Osteocyte (in vitro differentiated cells): ENCODE measurements at regions not wholly inside any gene's neighbourhood (a gene's known extent, or its start where the extent isn't known, plus 50 kb on each side); places are given as distances from the start of the nearest gene placed in this dataset.

Experiments
- DNase-seq: peaks from one replicate; pipeline ENCODE4 v3.0.0; 2021; ENCODE audit warnings: mixed read lengths; ENCODE audit not compliant: unreplicated experiment; ENCODE audit errors: extremely low spot score
- H3K27ac Mint-ChIP-seq: one replicate; pipeline ENCODE4 v1.8.0; 2021; ENCODE audit warnings: mild to moderate bottlenecking, mixed read lengths; ENCODE audit not compliant: unreplicated experiment
- H3K27me3 Mint-ChIP-seq: one replicate; pipeline ENCODE4 v1.8.0; 2021; ENCODE audit warnings: mixed read lengths; ENCODE audit not compliant: unreplicated experiment
- H3K36me3 Mint-ChIP-seq: one replicate; pipeline ENCODE4 v1.8.0; 2021; ENCODE audit warnings: mixed read lengths; ENCODE audit not compliant: unreplicated experiment
- H3K4me1 Mint-ChIP-seq: one replicate; pipeline ENCODE4 v1.8.0; 2021; ENCODE audit warnings: mixed read lengths; ENCODE audit not compliant: unreplicated experiment
- H3K4me3 Mint-ChIP-seq: one replicate; pipeline ENCODE4 v1.8.0; 2021; ENCODE audit warnings: mild to moderate bottlenecking, moderate library complexity, mixed read lengths; ENCODE audit not compliant: unreplicated experiment
- H3K9me3 Mint-ChIP-seq: one replicate; pipeline ENCODE4 v1.8.0; 2021; ENCODE audit warnings: mixed read lengths; ENCODE audit not compliant: unreplicated experiment
- TF ChIP-seq, protein P1 (sequence below): fragments of 200-600 bp; sonication (generic); IDR thresholded peaks from 2 replicates; pipeline ENCODE4 v1.5.0; 2021; ENCODE audit warnings: antibody characterized with exemption, mild to moderate bottlenecking, moderate library complexity

DNA sequence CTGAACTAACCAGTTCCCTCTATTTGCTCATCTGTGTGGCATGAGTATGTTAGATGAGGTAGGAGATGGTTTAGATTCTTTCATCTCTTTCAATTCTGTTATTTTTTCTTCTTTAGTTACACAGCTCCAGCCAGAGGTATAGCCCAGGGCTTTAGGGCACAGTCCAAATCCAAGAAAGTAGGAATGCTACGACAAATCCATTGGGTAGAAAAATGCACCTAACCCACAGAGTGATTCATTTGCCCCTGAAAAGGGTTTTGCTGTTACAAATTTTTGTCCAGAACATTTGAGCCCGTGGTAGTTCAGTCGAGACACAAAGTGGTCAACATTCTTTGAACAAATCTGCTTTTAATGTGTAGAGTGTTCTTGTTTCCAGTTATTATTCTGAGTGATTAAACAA is 250.7 kb downstream of the HS3ST3A1 start:
- Mint-ChIP-seq H3K4me1 (peaks cover 19% of the 10 kb centered on the region), H3K27ac (no peak overlapping the region), H3K36me3 (peaks cover 4% of the 10 kb centered on the region), H3K4me3 (no peak overlapping the region), H3K27me3 (no peaks in the 10 kb centered on the region), H3K9me3 (peaks cover 7% of the 10 kb centered on the region)
- no peak for DNase-seq
- TF ChIP-seq, protein P1, sequence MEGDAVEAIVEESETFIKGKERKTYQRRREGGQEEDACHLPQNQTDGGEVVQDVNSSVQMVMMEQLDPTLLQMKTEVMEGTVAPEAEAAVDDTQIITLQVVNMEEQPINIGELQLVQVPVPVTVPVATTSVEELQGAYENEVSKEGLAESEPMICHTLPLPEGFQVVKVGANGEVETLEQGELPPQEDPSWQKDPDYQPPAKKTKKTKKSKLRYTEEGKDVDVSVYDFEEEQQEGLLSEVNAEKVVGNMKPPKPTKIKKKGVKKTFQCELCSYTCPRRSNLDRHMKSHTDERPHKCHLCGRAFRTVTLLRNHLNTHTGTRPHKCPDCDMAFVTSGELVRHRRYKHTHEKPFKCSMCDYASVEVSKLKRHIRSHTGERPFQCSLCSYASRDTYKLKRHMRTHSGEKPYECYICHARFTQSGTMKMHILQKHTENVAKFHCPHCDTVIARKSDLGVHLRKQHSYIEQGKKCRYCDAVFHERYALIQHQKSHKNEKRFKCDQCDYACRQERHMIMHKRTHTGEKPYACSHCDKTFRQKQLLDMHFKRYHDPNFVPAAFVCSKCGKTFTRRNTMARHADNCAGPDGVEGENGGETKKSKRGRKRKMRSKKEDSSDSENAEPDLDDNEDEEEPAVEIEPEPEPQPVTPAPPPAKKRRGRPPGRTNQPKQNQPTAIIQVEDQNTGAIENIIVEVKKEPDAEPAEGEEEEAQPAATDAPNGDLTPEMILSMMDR = no peak

DNA sequence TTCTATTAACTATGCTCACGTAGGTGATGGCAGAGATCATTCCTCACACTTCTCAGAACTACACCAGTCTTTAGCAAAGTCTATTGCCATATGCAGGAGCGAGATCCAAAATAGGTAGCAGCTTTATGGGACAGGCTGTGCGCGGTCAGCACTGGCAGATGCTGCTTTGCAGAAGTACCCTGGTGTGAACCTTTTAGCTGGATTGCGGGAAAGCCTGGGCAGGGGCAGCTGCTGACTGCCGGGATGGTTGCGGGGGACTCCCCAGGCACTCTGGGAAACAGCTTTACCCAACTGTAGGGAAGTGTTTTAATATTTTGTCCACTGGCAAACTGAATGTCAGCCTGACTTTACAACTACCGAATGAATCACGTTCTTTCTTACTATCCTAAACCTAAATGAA is 251.3 kb downstream of the HS3ST3A1 start:
- H3K9me3 Mint-ChIP-seq = peaks cover 7% of the 10 kb centered on the region
- H3K27me3 Mint-ChIP-seq = no peaks in the 10 kb centered on the region
- no peak for DNase-seq
- TF ChIP-seq, protein P1 = no peak
- H3K4me3 Mint-ChIP-seq = no peak overlapping the region
- H3K27ac Mint-ChIP-seq = no peak overlapping the region
- peaks cover 4% of the 10 kb centered on the region for H3K36me3 Mint-ChIP-seq
- H3K4me1 Mint-ChIP-seq = peaks cover 21% of the 10 kb centered on the region

DNA sequence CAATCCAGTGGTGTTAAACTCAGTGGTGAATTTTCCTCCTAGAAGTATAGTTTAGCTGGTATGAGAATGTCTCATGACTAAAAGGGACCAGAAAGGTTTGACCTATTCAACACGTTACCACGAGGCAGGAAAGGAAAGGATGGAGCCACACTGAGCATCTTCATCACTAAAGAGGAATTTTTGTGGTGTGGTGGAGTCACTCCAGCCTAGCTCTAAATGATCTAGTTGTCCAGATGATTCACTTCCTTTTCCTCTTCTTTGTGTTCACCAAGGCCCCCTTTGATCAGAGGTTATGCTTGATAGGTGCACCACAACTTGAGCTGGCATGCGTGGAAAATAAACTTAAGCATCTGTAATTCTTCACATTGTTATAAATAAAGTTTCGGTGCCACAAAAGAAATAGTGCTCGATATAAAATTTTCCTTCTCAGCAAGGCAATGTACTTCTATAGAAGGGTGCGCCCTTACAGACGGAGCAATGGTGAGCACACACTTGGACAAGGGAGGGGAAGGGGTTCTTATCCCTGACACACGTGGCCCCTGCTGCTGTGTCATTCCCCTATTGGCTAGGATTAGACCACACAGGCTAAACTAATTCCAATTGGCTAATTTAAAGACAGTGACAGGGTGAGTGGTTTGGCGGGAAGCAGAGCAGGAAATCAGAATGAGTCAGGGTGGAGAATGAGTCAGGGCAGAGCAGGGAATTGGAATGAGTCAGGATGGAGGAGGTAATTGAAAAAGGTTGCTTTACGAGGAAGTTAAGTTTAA is 254.6 kb downstream of the HS3ST3A1 start:
- H3K4me3 Mint-ChIP-seq = no peak overlapping the region
- H3K27me3 Mint-ChIP-seq = no peaks in the 10 kb centered on the region
- peaks cover 4% of the 10 kb centered on the region for H3K36me3 Mint-ChIP-seq
- H3K9me3 Mint-ChIP-seq = peaks cover 7% of the 10 kb centered on the region
- TF ChIP-seq, protein P1 = no peak
- H3K4me1 Mint-ChIP-seq = peaks cover 21% of the 10 kb centered on the region
- DNase-seq = no peak
- no peak overlapping the region for H3K27ac Mint-ChIP-seq

DNA sequence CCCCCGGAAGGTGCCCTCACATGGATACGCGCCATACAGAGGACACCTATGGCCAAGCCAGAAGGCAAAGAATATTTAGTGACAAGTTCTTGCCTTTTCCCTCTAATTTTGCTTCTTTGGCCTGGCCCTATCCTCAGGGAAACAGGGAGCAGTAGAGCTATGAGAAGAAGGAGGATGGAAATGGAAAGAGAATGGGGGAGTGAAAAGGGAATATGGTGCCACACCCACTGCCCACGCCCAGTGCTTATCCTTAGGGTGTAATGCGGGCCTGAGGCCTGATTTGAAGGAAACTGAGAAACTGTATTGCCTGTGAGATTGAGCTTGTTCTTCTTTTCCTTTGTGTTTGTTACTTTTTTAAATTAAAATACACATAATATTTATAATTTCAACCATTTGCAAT is 255.1 kb downstream of the HS3ST3A1 start:
- DNase-seq = no peak
- peaks cover 7% of the 10 kb centered on the region for H3K9me3 Mint-ChIP-seq
- TF ChIP-seq, protein P1 = no peak
- H3K36me3 Mint-ChIP-seq = peaks cover 4% of the 10 kb centered on the region
- H3K27me3 Mint-ChIP-seq = no peaks in the 10 kb centered on the region
- peaks cover 19% of the 10 kb centered on the region for H3K4me1 Mint-ChIP-seq
- H3K27ac Mint-ChIP-seq = no peak overlapping the region
- no peak overlapping the region for H3K4me3 Mint-ChIP-seq

DNA sequence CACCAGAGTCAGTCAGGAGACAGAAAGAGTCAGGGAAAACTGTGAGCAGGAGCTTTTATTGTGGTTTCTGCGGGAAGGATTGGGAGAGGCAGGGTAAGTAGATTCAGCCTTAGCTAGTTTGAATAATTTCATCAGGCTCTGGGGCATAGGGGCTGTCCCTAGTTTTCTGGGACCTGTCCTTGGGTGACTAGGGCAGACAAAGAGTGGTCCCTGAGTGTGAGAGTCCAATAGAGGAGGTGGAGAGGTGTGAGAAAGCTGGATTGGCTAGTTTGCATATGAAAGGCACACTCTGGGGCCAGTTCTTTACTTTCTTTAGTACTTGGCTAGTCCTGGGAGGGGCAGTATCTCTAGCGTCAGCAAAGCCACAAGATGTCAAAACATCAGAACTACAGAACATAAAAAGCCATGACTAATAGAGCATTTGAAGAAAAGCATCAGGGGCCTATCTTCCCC is 255.6 kb downstream of the HS3ST3A1 start:
- H3K4me3 Mint-ChIP-seq = no peak overlapping the region
- H3K4me1 Mint-ChIP-seq = peaks cover 14% of the 10 kb centered on the region
- no peaks in the 10 kb centered on the region for H3K27me3 Mint-ChIP-seq
- H3K36me3 Mint-ChIP-seq = peaks cover 4% of the 10 kb centered on the region
- peaks cover 7% of the 10 kb centered on the region for H3K9me3 Mint-ChIP-seq
- TF ChIP-seq, protein P1 = no peak
- no peak overlapping the region for H3K27ac Mint-ChIP-seq
- DNase-seq = no peak
